Activated CD4-positive, alpha-beta T cell treated with anti-CD3 and anti-CD28 coated beads for 36 hours (primary cell): ENCODE measurements at regions not wholly inside any gene's neighbourhood (a gene's known extent, or its start where the extent isn't known, plus 50 kb on each side); places are given as distances from the start of the nearest gene placed in this dataset.

Experiments used
- ATAC-seq: fragments of 200-7000 bp; cut with Tn5 transposase; one replicate; pipeline ENCODE4 v1.10.0; 2021; ENCODE audit warnings: mild to moderate bottlenecking, moderate library complexity
- CTCF ChIA-PET: fragments of 350-600 bp; sonication (Branson Sonifier 250); formaldehyde crosslinking; loops from one replicate; lab custom pipeline; 2021; ENCODE audit warnings: antibody characterized with exemption; lab: Charles Lee
- POLR2A ChIA-PET: fragments of 350-600 bp; sonication (Branson Sonifier 250); formaldehyde crosslinking; loops from one replicate; lab custom pipeline; 2021; ENCODE audit warnings: antibody characterized with exemption, inconsistent platforms; lab: Charles Lee
- DNase-seq: peaks from one replicate; pipeline ENCODE4 v3.0.0-alpha.2; 2020
- H3K27ac Mint-ChIP-seq: one replicate; pipeline ENCODE4 v1.8.0; 2021; ENCODE audit warnings: mixed read lengths
- H3K27me3 Mint-ChIP-seq: one replicate; pipeline ENCODE4 v1.8.0; 2021; ENCODE audit warnings: mixed read lengths
- H3K36me3 Mint-ChIP-seq: one replicate; pipeline ENCODE4 v1.8.0; 2021; ENCODE audit warnings: low read depth, mixed read lengths
- H3K4me1 Mint-ChIP-seq: one replicate; pipeline ENCODE4 v1.8.0; 2021; ENCODE audit warnings: mixed read lengths
- H3K4me3 Mint-ChIP-seq: one replicate; pipeline ENCODE4 v1.8.0; 2021; ENCODE audit warnings: mild to moderate bottlenecking, moderate library complexity, mixed read lengths
- H3K9me3 Mint-ChIP-seq: one replicate; pipeline ENCODE4 v1.8.0; 2021; ENCODE audit warnings: low read depth, mixed read lengths
- intact Hi-C, 2 experiments: fragments of 100-400 bp; cut with DNase I in 1 of 2; cut with micrococcal nuclease in 1 of 2; formaldehyde crosslinking; loops; one replicate each; pipeline versions ENCODE4 v1.14.2 to v1.15.1; 2022 to 2024; cut with DNase I, micrococcal nuclease

- no peak overlapping the region for H3K4me3 Mint-ChIP-seq
- H3K9me3 Mint-ChIP-seq = peaks cover 2% of the 10 kb centered on the region
- H3K27ac Mint-ChIP-seq = no peak overlapping the region
- intact Hi-C loops = loop anchor here in 1 of 2 experiments (10.0 kb wide), 1 partner anchor 337 kb away; no protein-coding TSS in a partner anchor
- DNase-seq (no peak), ATAC-seq (no peak)
- H3K27me3 Mint-ChIP-seq = no peaks in the 10 kb centered on the region
- ChIA-PET CTCF (interaction anchor here (0.6 to 0.7 kb wide), 2 partner anchors 152 to 272 kb away, joined by 3 to 5 read pairs; no protein-coding TSS in a partner anchor), POLR2A (no interaction called here)
- H3K4me1 Mint-ChIP-seq = no peaks in the 10 kb centered on the region
- H3K36me3 Mint-ChIP-seq = no peaks in the 10 kb centered on the region
Observed at GRCh38 chr9:14011799-14012560, 302.0 kb downstream of the NFIB start.

- Mint-ChIP-seq H3K27ac (no peak overlapping the region), H3K9me3 (no peaks in the 10 kb centered on the region), H3K27me3 (no peaks in the 10 kb centered on the region), H3K4me1 (no peaks in the 10 kb centered on the region), H3K4me3 (no peak overlapping the region), H3K36me3 (no peaks in the 10 kb centered on the region)
- ChIA-PET POLR2A (no interaction called here), CTCF (no interaction called here)
- intact Hi-C loops = loop anchor here in 1 of 2 experiments (10.0 kb wide), 1 partner anchor 62 kb away; no protein-coding TSS in a partner anchor
- ATAC-seq (no peak), DNase-seq (no peak)
Observed at GRCh38 chr9:14007190-14007769, 306.7 kb downstream of the NFIB start.

DNA sequence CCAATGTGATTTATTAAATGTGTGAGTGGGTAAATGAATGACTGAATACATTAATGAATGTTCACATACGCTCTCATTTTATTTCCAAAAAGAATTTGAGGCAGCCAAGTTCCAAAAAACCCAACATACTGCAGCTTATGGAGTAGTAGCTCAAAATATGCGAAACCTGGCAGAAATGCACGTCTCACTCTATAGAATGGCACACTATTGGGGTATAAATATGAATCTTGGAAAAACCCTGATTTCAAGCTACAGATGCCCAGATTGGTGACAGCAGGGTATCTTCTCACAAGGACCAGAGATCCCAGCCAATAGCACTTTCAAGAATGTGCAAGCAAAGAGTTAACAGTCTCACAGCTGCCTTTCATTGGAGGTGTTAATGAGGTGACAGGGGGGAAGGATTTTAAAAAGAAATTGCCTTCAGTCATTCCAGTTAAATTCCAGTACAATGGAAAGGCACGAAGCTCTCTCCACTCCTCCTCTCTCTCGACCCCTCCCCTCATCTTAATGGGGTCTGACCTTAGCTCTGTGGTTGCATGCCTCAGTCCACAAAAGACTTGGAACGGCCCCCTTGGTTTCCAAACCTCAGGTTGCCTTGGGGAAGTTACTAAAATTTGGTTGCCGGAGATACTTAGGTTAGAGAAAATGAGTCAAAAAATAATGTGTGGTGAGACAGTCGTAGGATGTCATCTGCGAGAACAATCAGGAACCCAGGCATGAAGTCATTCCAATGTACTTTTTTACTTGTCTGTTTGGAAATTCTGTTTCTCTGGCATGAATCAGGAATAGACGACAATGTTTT, 307.4 kb downstream of the NFIB start:
- DNase-seq = no peak
- Mint-ChIP-seq H3K4me3 (no peak overlapping the region), H3K27ac (no peak overlapping the region), H3K27me3 (no peaks in the 10 kb centered on the region), H3K36me3 (no peaks in the 10 kb centered on the region), H3K9me3 (no peaks in the 10 kb centered on the region), H3K4me1 (no peaks in the 10 kb centered on the region)
- intact Hi-C loops = loop anchor here in 1 of 2 experiments (10.0 kb wide), 1 partner anchor 62 kb away; no protein-coding TSS in a partner anchor
- no peak for ATAC-seq
- CTCF ChIA-PET = no interaction called here
- POLR2A ChIA-PET = no interaction called here

- ATAC-seq = no peak
- no peak for DNase-seq
- ChIA-PET CTCF (no interaction called here), POLR2A (no interaction called here)
- Mint-ChIP-seq H3K27ac (no peak overlapping the region), H3K4me3 (no peak overlapping the region), H3K36me3 (no peaks in the 10 kb centered on the region), H3K27me3 (no peaks in the 10 kb centered on the region), H3K4me1 (no peaks in the 10 kb centered on the region), H3K9me3 (peaks cover 3% of the 10 kb centered on the region)
- intact Hi-C loops = loop anchor here in 1 of 2 experiments (10.0 kb wide), 1 partner anchor 59 kb away; no protein-coding TSS in a partner anchor
Observed at GRCh38 chr9:14004110-14004509, 309.8 kb downstream of the NFIB start.

DNA sequence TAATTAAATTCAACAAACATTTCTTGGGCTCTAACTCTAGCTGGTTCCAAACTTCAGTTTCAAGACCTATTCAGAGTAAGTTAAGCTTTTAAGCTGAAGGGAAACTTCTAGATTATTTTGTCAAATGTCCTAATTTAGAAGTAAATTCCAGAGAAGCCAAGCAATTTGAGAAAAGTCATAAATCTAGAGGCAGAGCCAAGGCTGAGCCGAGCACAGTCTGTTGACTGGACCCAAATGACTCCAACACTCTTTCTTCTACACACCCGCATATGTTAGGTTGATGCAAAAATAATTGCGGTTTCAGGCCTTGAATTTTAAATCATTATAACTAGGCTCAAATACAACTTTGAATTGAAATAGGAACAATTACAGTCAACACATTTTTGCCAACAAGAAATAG, 319.7 kb downstream of the NFIB start:
- DNase-seq (no peak), ATAC-seq (no peak)
- no peaks in the 10 kb centered on the region for H3K27me3 Mint-ChIP-seq
- H3K4me1 Mint-ChIP-seq = no peaks in the 10 kb centered on the region
- ChIA-PET CTCF (no interaction called here), POLR2A (no interaction called here)
- H3K36me3 Mint-ChIP-seq = no peaks in the 10 kb centered on the region
- intact Hi-C loops = no loop called here
- no peak overlapping the region for H3K4me3 Mint-ChIP-seq
- no peak overlapping the region for H3K27ac Mint-ChIP-seq
- H3K9me3 Mint-ChIP-seq = peaks cover 6% of the 10 kb centered on the region

DNA sequence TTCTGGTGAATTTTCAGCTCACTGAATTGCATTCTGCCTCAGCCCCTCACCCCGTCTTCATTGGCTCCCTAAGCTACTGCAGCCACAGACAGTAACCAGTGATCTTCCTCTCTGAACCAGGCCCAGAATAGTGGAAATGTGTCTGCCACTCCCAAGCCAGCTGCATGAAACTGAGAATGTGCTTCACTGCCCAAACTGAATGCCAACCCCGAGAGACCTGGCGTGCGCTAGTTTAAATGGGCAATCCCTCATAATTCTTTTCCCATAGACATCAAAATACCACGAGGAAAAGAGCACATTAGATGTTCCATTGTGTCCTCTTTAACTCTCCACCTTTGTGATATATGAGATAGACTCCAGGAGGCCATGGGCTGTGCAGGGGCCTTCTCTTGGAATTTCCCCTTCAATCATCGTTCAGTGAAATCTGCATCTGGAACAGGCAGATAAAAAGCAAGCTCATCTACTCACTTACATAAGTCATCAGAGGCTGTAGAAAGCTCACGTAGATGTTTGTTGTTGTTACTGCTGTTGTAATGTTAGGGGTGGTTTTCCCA, 320.2 kb downstream of the NFIB start:
- Mint-ChIP-seq H3K36me3 (no peaks in the 10 kb centered on the region), H3K27ac (no peak overlapping the region), H3K27me3 (no peaks in the 10 kb centered on the region), H3K4me1 (no peaks in the 10 kb centered on the region), H3K4me3 (no peak overlapping the region), H3K9me3 (peaks cover 3% of the 10 kb centered on the region)
- ChIA-PET POLR2A (no interaction called here), CTCF (no interaction called here)
- ATAC-seq = no peak
- no peak for DNase-seq
- intact Hi-C loops = no loop called here

GRCh38 chr9:13992138-13993088, 321.5 kb downstream of the NFIB start:
- no peak overlapping the region for H3K4me3 Mint-ChIP-seq
- ChIA-PET CTCF (no interaction called here), POLR2A (no interaction called here)
- no peaks in the 10 kb centered on the region for H3K4me1 Mint-ChIP-seq
- H3K27ac Mint-ChIP-seq = no peak overlapping the region
- no peak for ATAC-seq
- H3K27me3 Mint-ChIP-seq = no peaks in the 10 kb centered on the region
- H3K36me3 Mint-ChIP-seq = no peaks in the 10 kb centered on the region
- intact Hi-C loops = no loop called here
- H3K9me3 Mint-ChIP-seq = peaks cover 5% of the 10 kb centered on the region
- no peak for DNase-seq

- ChIA-PET POLR2A (no interaction called here), CTCF (no interaction called here)
- Mint-ChIP-seq H3K4me1 (no peaks in the 10 kb centered on the region), H3K27ac (no peak overlapping the region), H3K4me3 (no peak overlapping the region), H3K9me3 (peaks cover 11% of the 10 kb centered on the region), H3K36me3 (no peaks in the 10 kb centered on the region), H3K27me3 (no peaks in the 10 kb centered on the region)
- ATAC-seq = no peak
- intact Hi-C loops = no loop called here
- DNase-seq = no peak
Observed at GRCh38 chr9:13991395-13991794, 322.5 kb downstream of the NFIB start.

DNA sequence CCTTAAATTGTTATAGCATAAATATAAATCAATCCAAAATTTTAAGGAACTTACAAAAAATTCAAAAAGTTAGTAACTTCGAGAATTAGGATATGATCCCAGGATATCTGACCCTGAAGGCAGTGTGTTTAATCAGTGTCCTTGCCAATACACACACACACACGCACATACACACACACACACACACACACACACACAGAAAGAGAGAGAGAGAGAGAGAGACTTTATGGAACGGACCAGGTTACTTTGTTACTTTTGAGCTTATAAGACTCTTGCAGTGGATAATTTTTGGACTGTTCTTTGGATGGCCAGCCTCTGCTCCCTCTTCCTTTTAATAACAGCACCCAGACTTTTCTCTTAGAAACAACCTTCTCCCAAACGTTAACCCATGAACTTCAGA, 322.9 kb downstream of the NFIB start:
- intact Hi-C loops = no loop called here
- CTCF ChIA-PET = no interaction called here
- H3K36me3 Mint-ChIP-seq = no peaks in the 10 kb centered on the region
- peaks cover 11% of the 10 kb centered on the region for H3K9me3 Mint-ChIP-seq
- H3K27me3 Mint-ChIP-seq = no peaks in the 10 kb centered on the region
- no peak overlapping the region for H3K4me3 Mint-ChIP-seq
- no peaks in the 10 kb centered on the region for H3K4me1 Mint-ChIP-seq
- no peak overlapping the region for H3K27ac Mint-ChIP-seq
- POLR2A ChIA-PET = no interaction called here
- DNase-seq (no peak), ATAC-seq (no peak)

DNA sequence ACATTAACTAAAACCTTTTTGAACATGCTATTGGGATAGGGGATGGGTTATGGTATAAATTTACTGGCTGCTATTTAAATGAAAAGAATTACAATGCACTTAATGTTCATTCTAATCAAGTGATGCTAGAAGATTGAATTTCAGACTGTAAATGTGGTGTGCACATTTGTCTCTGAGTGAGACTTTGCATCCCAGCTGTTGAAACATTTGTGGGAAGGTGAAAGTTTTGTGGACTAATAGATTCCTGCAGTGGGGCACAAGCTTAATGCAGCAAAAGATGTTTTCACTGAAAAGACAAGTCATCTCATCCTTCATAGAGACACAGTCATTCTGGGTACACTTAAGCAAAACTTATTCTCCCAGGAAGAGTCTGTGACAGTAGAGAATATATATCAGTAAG, 323.6 kb downstream of the NFIB start:
- ATAC-seq (no peak), DNase-seq (no peak)
- intact Hi-C loops = no loop called here
- H3K4me1 Mint-ChIP-seq = no peaks in the 10 kb centered on the region
- POLR2A ChIA-PET = no interaction called here
- H3K27me3 Mint-ChIP-seq = no peaks in the 10 kb centered on the region
- no peaks in the 10 kb centered on the region for H3K36me3 Mint-ChIP-seq
- H3K27ac Mint-ChIP-seq = no peak overlapping the region
- peaks cover 11% of the 10 kb centered on the region for H3K9me3 Mint-ChIP-seq
- CTCF ChIA-PET = no interaction called here
- no peak overlapping the region for H3K4me3 Mint-ChIP-seq

DNA sequence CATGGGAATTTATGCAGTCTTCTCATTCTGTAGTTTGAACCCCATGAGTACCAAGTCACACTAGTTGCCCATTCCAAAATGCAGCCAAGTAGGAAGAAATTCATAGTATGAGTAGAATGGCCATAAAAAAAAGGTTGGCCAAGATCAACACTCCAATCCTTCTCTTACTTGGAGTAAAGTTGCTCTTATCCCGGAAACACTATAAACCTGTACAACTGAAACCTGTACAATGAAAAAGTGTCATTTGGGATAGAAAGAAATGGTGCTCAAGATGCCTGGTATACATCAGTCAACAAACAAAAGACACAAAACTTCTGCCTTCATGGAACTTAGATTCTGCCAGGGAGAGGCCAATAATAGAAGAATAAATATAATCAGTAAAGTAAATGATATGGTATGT, 325.0 kb downstream of the NFIB start:
- no peaks in the 10 kb centered on the region for H3K27me3 Mint-ChIP-seq
- POLR2A ChIA-PET = no interaction called here
- H3K4me1 Mint-ChIP-seq = no peaks in the 10 kb centered on the region
- no peak overlapping the region for H3K4me3 Mint-ChIP-seq
- CTCF ChIA-PET = no interaction called here
- H3K9me3 Mint-ChIP-seq = peaks cover 9% of the 10 kb centered on the region
- ATAC-seq (no peak), DNase-seq (no peak)
- intact Hi-C loops = no loop called here
- no peak overlapping the region for H3K27ac Mint-ChIP-seq
- H3K36me3 Mint-ChIP-seq = no peaks in the 10 kb centered on the region
